HG03025 (cell line): ENCODE measurements at regions not wholly inside any gene's neighbourhood (a gene's known extent, or its start where the extent isn't known, plus 50 kb on each side); places are given as distances from the start of the nearest gene placed in this dataset.

ENCODE experiments used
- ATAC-seq: cut with Tn5 transposase; IDR thresholded peaks from one replicate; pipeline ENCODE4 v1.9.1; 2021; ENCODE audit warnings: mild to moderate bottlenecking, moderate library complexity; ENCODE audit not compliant: unreplicated experiment, low FRiP score

GRCh38 chr12:92650228-92650822 lies 52.5 kb upstream of the PLEKHG7 start:
- ATAC-seq = no peak

- ATAC-seq = no peak
Observed at GRCh38 chr12:92649511-92650227, 53.1 kb upstream of the PLEKHG7 start.

GRCh38 chr12:92648242-92649031 lies 54.4 kb upstream of the PLEKHG7 start:
- no peak for ATAC-seq

- ATAC-seq = no peak
Observed at GRCh38 chr12:92641291-92641690, 61.5 kb upstream of the PLEKHG7 start.

- no peak for ATAC-seq
Observed at GRCh38 chr12:92640691-92641090, 62.1 kb upstream of the PLEKHG7 start.

- ATAC-seq = no peak
Observed at GRCh38 chr12:92639017-92639416, 63.8 kb upstream of the PLEKHG7 start.

GRCh38 chr12:92634730-92635129 lies 68.1 kb upstream of the PLEKHG7 start:
- no peak for ATAC-seq

GRCh38 chr12:92634202-92634601 lies 68.6 kb upstream of the PLEKHG7 start:
- ATAC-seq = no peak

GRCh38 chr12:92630968-92631367 lies 71.8 kb upstream of the PLEKHG7 start:
- no peak for ATAC-seq

- no peak for ATAC-seq
Observed at GRCh38 chr12:92629349-92630065, 73.3 kb upstream of the PLEKHG7 start.

GRCh38 chr12:92628476-92628875 lies 74.3 kb upstream of the PLEKHG7 start:
- ATAC-seq = no peak

GRCh38 chr12:92627511-92627910 lies 75.3 kb upstream of the PLEKHG7 start:
- ATAC-seq = no peak

- ATAC-seq = no peak
Observed at GRCh38 chr12:92625639-92626310, 77.0 kb upstream of the PLEKHG7 start.

GRCh38 chr12:92624236-92624635 lies 78.6 kb upstream of the PLEKHG7 start:
- no peak for ATAC-seq

- ATAC-seq = no peak
Observed at GRCh38 chr12:92623386-92623785, 79.4 kb upstream of the PLEKHG7 start.

GRCh38 chr12:92621833-92622232 lies 81.0 kb upstream of the PLEKHG7 start:
- ATAC-seq = no peak

- ATAC-seq = no peak
Observed at GRCh38 chr12:92621312-92621711, 81.5 kb upstream of the PLEKHG7 start.

- no peak for ATAC-seq
Observed at GRCh38 chr12:92619730-92620684, 82.8 kb upstream of the PLEKHG7 start.

GRCh38 chr12:92619026-92619425 lies 83.8 kb upstream of the PLEKHG7 start:
- ATAC-seq = no peak
